ENCODE measurements at regions not wholly inside any gene's neighbourhood (a gene's known extent, or its start where the extent isn't known, plus 50 kb on each side); places are given as distances from the start of the nearest gene placed in this dataset.

- DNase-seq (ENCODE audit: low read depth), result no peak
Observed at GRCh38 chr16:73565925-73566324, 518.0 kb upstream of the ZFHX3 start.

DNA sequence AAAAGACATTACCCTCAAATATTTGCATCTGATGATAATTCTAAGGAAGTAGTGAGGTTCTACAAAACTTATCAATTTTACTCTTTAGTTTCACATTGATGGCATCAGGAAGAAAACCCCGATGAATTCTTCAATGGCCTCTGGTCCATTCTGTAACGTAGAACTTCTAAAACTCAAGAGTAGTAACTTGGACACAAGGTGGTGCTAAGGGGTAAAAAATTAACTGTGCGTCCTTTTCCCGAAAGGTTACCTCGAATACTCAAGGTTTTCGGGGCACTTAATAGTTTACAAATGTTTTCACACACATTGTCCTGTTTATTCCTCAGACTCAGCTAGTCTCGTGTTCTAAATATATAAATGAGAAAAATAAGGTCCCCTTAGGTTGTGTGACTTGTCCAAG, 517.3 kb upstream of the ZFHX3 start:
- DNase-seq (ENCODE audit: low read depth), result no peak

GRCh38 chr16:73563709-73564108, 515.8 kb upstream of the ZFHX3 start:
- DNase-seq (ENCODE audit: low read depth), result no peak

DNA sequence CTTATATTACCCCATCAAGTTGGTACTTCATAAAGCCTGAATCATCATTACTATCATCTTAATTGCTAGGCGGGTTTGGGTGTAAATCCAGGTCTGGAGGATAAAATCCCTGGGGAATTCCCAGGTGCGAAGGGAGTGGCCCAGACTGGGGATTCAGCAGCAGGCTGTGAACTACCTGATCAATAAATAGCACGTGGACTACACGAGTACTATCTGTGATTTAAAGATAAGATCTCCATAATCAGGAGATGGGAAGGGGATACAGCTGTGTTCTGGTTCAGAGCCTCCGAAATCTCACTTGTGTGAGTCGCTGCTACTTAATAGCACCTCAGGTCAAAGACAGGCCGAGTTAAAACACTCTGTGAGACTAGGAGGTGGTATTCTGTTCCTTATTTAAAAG, 512.6 kb upstream of the ZFHX3 start:
- no peak for DNase-seq (ENCODE audit: low read depth)

DNA sequence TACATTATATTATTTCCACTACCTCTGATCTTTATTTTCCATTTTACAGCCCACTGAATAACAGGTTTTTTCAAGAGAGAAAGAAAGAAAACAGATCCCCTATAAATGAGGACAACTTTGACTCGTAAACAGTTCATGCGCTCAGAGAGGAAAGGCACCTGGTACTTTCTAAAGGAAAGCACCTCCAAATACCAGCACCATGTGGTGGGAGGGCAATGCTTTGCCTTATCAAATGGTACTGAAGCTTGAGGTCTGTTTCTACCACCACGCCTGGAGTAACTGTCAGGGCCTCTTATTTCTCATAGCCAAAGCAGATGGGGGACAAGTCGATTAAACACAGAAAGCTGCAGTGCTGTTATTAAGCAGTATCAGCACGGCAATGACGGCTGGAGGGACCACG, 510.3 kb upstream of the ZFHX3 start:
- no peak for DNase-seq (ENCODE audit: low read depth)

- DNase-seq (ENCODE audit: low read depth), result no peak
Observed at GRCh38 chr16:73553941-73554660, 506.2 kb upstream of the ZFHX3 start.

DNA sequence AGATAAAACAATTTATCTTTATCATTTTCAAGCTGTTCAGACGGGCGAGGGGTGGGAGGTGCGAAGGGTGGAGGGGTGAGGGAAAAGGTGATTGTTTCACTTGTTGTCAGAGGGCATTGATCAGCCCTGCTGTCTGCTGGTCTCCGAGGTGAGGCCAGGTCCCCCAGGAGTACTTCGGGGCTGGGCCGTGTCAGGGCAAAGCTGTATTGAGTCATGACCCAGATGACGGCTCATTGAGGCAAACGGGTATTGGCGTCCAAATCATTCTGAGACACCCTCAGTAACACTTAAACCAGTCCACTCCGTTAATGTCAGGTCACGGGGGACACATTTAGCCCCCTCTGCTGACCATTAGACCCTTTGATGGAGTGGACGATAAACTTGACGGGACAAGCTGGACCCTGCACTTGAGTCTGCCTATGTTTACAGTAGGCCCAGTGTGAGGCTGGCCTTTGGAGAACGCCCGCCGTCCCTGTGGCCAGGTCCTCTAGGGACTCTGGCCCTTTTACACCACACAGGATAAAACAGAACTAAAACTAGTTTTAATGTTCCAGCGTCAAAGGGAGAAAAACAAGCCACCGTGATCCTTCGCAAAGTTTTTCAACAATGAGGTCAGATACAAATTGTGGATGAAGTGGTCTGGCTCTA, 502.2 kb upstream of the ZFHX3 start:
- DNase-seq (ENCODE audit: low read depth), result no peak

DNA sequence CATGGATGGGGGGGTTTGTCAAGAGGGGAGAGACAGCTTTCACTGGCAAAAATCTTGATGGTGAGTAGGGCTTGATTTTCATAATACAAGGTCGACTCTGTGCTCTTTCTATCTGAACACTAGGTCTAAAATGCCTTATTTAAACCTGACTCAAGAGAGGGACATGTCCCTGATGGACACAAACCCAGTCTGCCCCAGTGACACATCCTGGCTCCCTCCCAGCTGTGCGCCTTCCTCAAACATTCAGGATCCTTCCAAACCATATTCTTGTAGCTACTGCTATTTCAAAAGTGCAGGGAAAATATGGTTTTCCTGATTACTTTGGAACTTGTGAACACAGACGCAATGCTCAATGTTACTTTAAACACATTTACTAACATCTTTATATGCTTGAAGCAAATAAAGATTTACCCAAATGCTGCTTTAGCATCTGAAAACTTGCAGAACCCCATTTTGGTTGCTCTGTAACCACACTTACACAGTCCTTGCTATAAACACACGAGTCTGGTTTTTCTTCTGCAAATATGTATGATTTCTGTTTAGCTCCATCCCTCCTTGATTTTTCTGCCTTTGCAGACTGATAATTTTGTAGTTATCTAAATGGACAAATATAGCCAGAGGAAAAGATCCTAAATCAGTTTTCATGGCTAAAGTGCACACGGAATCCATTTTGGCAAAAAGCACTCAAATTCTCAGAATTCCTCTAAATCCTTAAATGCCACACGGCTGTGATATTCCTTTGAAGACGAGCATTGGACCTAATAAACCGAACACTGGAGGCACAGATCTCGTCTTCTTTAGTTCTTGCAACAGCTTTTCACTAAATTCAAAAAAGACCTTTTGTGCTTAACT, 499.9 kb upstream of the ZFHX3 start:
- no peak for DNase-seq (ENCODE audit: low read depth)

GRCh38 chr16:73546341-73546845, 498.5 kb upstream of the ZFHX3 start:
- DNase-seq (ENCODE audit: low read depth), result no peak

GRCh38 chr16:73545755-73546154, 497.8 kb upstream of the ZFHX3 start:
- no peak for DNase-seq (ENCODE audit: low read depth)

DNA sequence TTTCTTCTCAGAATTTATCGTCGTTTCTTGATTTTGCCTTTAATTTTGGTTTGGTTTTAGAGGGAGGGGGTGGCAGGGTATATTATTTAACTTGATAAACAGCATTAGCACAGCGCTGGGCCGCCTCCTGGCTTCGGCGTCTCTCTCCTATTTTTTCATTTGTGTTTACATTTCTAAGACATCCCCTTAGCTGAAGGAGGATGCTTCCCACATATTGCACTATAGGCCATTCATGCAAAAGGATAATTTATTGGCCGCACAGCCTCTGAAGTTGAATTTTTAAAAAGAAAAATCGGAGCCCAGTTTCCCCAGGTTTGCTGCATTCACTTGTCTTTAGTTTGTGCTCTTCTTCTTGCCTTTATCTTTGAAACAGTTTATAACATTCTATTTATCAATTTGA, 497.4 kb upstream of the ZFHX3 start:
- DNase-seq (ENCODE audit: low read depth), result no peak

DNA sequence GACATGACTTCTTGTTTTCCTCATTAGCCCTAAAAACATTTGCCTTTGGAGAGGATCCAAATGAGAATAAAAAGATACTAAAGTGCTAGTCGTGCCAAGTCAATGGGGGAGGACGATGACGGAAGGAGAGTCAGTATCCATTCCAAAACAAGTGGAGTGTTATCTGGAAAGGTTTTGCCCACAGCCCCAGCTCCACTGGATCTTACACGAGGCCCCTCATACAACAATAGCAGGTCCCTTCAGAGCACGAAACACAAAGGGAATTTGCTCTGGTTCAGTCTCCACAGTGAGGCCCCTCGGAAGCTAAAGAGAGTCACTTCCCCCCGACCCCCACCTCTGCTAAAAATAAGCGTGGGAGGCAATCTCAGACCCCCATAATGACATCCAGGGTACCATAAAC, 496.9 kb upstream of the ZFHX3 start:
- DNase-seq (ENCODE audit: low read depth), result no peak

- no peak for DNase-seq (ENCODE audit: low read depth)
Observed at GRCh38 chr16:73543970-73544599, 496.2 kb upstream of the ZFHX3 start.

GRCh38 chr16:73543331-73543969, 495.5 kb upstream of the ZFHX3 start:
- no peak for DNase-seq (ENCODE audit: low read depth)

DNA sequence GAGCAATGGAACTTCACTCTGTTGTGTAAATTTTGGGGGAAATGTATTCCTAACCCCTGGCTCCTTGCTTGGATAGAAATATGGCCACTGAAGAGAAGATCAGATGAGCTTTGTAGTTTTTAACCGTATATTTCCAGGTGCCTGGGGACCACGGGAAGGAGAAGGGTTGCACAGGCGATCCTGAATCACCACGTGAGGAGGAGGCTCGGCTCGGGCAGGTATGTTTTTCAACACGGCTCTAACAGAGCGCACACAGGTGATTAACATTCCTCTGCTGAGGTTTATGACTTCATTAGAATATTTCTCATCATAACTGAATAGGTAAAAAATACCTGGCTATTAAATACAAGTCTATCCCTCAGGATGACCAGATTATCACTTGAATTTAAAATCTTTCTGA, 495.0 kb upstream of the ZFHX3 start:
- no peak for DNase-seq (ENCODE audit: low read depth)

GRCh38 chr16:73537921-73538320, 490.0 kb upstream of the ZFHX3 start:
- DNase-seq (ENCODE audit: low read depth), result no peak

GRCh38 chr16:73536931-73537330, 489.0 kb upstream of the ZFHX3 start:
- no peak for DNase-seq (ENCODE audit: low read depth)

DNA sequence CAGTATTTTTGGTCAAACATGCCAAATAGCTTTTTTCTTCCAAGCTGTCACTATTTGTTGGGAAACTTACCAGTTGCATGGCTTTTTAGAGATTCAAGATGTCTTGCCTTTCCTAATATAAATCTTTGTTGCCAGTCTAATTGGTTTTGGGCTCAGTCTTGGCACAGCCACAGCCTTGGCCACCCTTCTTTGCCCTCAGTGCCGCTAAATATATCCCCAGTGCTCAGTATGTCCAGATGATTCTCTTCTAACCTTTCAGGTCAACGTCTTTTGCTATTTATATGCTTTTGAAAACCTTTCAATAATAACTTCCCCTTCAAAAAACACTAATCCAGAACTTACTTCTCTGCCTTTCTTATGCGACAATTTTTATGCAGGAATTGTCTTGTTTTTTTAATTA, 483.1 kb upstream of the ZFHX3 start:
- no peak for DNase-seq (ENCODE audit: low read depth)

DNA sequence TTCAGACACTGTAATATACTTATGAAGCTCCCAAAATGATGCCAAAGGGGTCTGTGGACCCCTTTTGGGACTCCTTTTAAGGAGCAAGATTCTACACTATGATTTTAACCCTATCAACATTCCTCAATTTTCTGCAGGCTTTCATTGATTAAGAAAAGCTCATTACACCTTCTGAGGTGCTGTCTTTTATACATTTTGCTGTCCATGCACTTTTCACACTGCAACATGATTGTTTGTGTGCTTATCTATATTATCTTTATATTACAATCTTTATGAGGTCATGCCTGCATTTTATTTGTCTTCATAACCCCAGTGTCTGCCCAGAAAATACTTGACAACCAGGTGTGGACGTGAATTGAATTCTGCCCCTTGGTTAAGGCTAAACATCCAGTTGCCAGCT, 482.6 kb upstream of the ZFHX3 start:
- no peak for DNase-seq (ENCODE audit: low read depth)

GRCh38 chr16:73529303-73530012, 481.5 kb upstream of the ZFHX3 start:
- DNase-seq (ENCODE audit: low read depth), result no peak

GRCh38 chr16:73527187-73527586, 479.3 kb upstream of the ZFHX3 start:
- no peak for DNase-seq (ENCODE audit: low read depth)

All from stimulated activated CD8-positive, alpha-beta memory T cell treated with anti-CD3 and anti-CD28 coated beads, Interleukin-15, amount 100 ng/mL, for 1 hour (primary cell).